Astrocyte (in vitro differentiated cells and primary cell): ENCODE measurements at regions not wholly inside any gene's neighbourhood (a gene's known extent, or its start where the extent isn't known, plus 50 kb on each side); places are given as distances from the start of the nearest gene placed in this dataset.

Experiments
- DNase-seq: peaks from one replicate; pipeline ENCODE4 v3.0.0-alpha.2; 2010; ENCODE audit warnings: low read depth
- FAIRE-seq: peaks from 2 replicates; lab custom pipeline; 2011; peaks lifted over from hg19 to GRCh38; lab: Jason Lieb, UNC
- H2AFZ ChIP-seq: 2 replicates; pipeline ENCODE4 v1.6.0; 2012; ENCODE audit warnings: low read depth, low read length, inconsistent platforms
- H3K27ac ChIP-seq: 2 replicates; pipeline ENCODE4 v1.5.1; 2011; ENCODE audit warnings: low read depth, low read length, inconsistent platforms
- H3K27me3 ChIP-seq: 2 replicates; pipeline ENCODE4 v1.6.0; 2011; ENCODE audit warnings: low read length, inconsistent platforms; ENCODE audit not compliant: insufficient read depth
- H3K36me3 ChIP-seq: 2 replicates; pipeline ENCODE4 v1.5.1; 2011; ENCODE audit warnings: low read length, inconsistent platforms; ENCODE audit not compliant: insufficient read depth
- H3K4me1 ChIP-seq: 2 replicates; pipeline ENCODE4 v1.5.1; 2011; ENCODE audit warnings: low read length, inconsistent platforms; ENCODE audit not compliant: insufficient read depth
- H3K4me2 ChIP-seq: 2 replicates; pipeline ENCODE4 v1.6.0; 2012; ENCODE audit warnings: low read length, inconsistent platforms
- H3K4me3 ChIP-seq: 2 replicates; pipeline ENCODE4 v1.5.1; 2011; ENCODE audit warnings: low read depth, mild to moderate bottlenecking, low read length, inconsistent platforms; ENCODE audit not compliant: insufficient read depth
- H3K79me2 ChIP-seq: 2 replicates; pipeline ENCODE4 v1.6.0; 2012; ENCODE audit warnings: mild to moderate bottlenecking, low read length, inconsistent platforms; ENCODE audit not compliant: insufficient read depth
- H3K9ac ChIP-seq: 2 replicates; pipeline ENCODE4 v1.6.0; 2012; ENCODE audit warnings: mild to moderate bottlenecking, low read length, inconsistent platforms
- H3K9me3 ChIP-seq: 2 replicates; pipeline ENCODE4 v1.5.1; 2012; ENCODE audit warnings: low read depth, mild to moderate bottlenecking, low read length, inconsistent platforms; ENCODE audit not compliant: insufficient read depth
- H4K20me1 ChIP-seq: 2 replicates; pipeline ENCODE4 v1.6.0; 2012; ENCODE audit warnings: low read length, inconsistent platforms; ENCODE audit not compliant: insufficient read depth
- H3K27ac Mint-ChIP-seq: one replicate; pipeline ENCODE4 v1.8.0; 2021; ENCODE audit warnings: mild to moderate bottlenecking, mixed read lengths; ENCODE audit not compliant: unreplicated experiment
- H3K27me3 Mint-ChIP-seq: one replicate; pipeline ENCODE4 v1.8.0; 2021; ENCODE audit warnings: low read depth, mixed read lengths; ENCODE audit not compliant: unreplicated experiment
- H3K36me3 Mint-ChIP-seq: one replicate; pipeline ENCODE4 v1.8.0; 2021; ENCODE audit warnings: low read depth, mixed read lengths; ENCODE audit not compliant: unreplicated experiment
- H3K4me1 Mint-ChIP-seq: one replicate; pipeline ENCODE4 v1.8.0; 2021; ENCODE audit warnings: low read depth, mixed read lengths; ENCODE audit not compliant: unreplicated experiment
- H3K4me3 Mint-ChIP-seq: one replicate; pipeline ENCODE4 v1.8.0; 2021; ENCODE audit warnings: mild to moderate bottlenecking, moderate library complexity, mixed read lengths; ENCODE audit not compliant: unreplicated experiment
- H3K9me3 Mint-ChIP-seq: one replicate; pipeline ENCODE4 v1.8.0; 2021; ENCODE audit warnings: mild to moderate bottlenecking, mixed read lengths; ENCODE audit not compliant: unreplicated experiment
- CTCF ChIP-seq: IDR thresholded peaks from 2 replicates; pipeline ENCODE4 v1.5.1; 2011; ENCODE audit warnings: low read depth, mild to moderate bottlenecking, inconsistent platforms, low read length, moderate library complexity; ENCODE audit not compliant: insufficient read depth
- EZH2 ChIP-seq: IDR thresholded peaks from 2 replicates; pipeline ENCODE4 v1.6.1; 2012; ENCODE audit warnings: mild to moderate bottlenecking, low read length, inconsistent platforms; ENCODE audit not compliant: insufficient read depth

GRCh38 chr18:11324956-11325882, 175.8 kb upstream of the PIEZO2 start:
- Histone ChIP-seq H3K9ac (peak overlapping the region; percentile 71), H2AFZ (no peak overlapping the region), H3K4me2 (peak overlapping the region; percentile 76), H3K36me3 (no peaks in the 10 kb centered on the region), H3K4me1 (peaks cover 47% of the 10 kb centered on the region), H3K4me3 (no peak overlapping the region), H3K79me2 (no peaks in the 10 kb centered on the region), H4K20me1 (no peaks in the 10 kb centered on the region), H3K27ac (peak overlapping the region; percentile 94), H3K27me3 (no peaks in the 10 kb centered on the region), H3K9me3 (no peaks in the 10 kb centered on the region)
- H3K4me3 Mint-ChIP-seq: no peak overlapping the region
- TF ChIP-seq CTCF: no peak
- FAIRE-seq (peak; percentile 97), DNase-seq (peak; percentile 93)
- H3K27me3 Mint-ChIP-seq: no peaks in the 10 kb centered on the region
- H3K27ac Mint-ChIP-seq: peak overlapping the region; percentile 90
- H3K4me1 Mint-ChIP-seq: peaks cover 49% of the 10 kb centered on the region
- H3K36me3 Mint-ChIP-seq: no peaks in the 10 kb centered on the region
- no peaks in the 10 kb centered on the region for H3K9me3 Mint-ChIP-seq

- H3K36me3 Mint-ChIP-seq: no peaks in the 10 kb centered on the region
- H2AFZ ChIP-seq: no peak overlapping the region
- TF ChIP-seq CTCF (no peak), EZH2 (no peak)
- H4K20me1 ChIP-seq: no peaks in the 10 kb centered on the region
- FAIRE-seq (peak; percentile 29), DNase-seq (no peak)
- no peaks in the 10 kb centered on the region for H3K9me3 Mint-ChIP-seq
- H3K4me1 Mint-ChIP-seq: peaks cover 49% of the 10 kb centered on the region
- H3K27me3 ChIP-seq: no peaks in the 10 kb centered on the region
- H3K4me3 Mint-ChIP-seq: no peak overlapping the region
- peak overlapping the region; percentile 94 for H3K27ac ChIP-seq
- H3K36me3 ChIP-seq: no peaks in the 10 kb centered on the region
- peaks cover 47% of the 10 kb centered on the region for H3K4me1 ChIP-seq
- peak overlapping the region; percentile 90 for H3K27ac Mint-ChIP-seq
- no peaks in the 10 kb centered on the region for H3K27me3 Mint-ChIP-seq
- H3K4me3 ChIP-seq: no peak overlapping the region
- peak overlapping the region; percentile 71 for H3K9ac ChIP-seq
- no peaks in the 10 kb centered on the region for H3K9me3 ChIP-seq
- H3K4me2 ChIP-seq: peak overlapping the region; percentile 76
- H3K79me2 ChIP-seq: no peaks in the 10 kb centered on the region
Observed at GRCh38 chr18:11324510-11324909, 175.1 kb upstream of the PIEZO2 start.

GRCh38 chr18:11323359-11323819, 174.0 kb upstream of the PIEZO2 start:
- no peaks in the 10 kb centered on the region for H3K36me3 Mint-ChIP-seq
- DNase-seq: peak; percentile 78
- Histone ChIP-seq H2AFZ (peak overlapping the region; percentile 14), H3K9ac (peak overlapping the region; percentile 35), H3K4me3 (no peak overlapping the region), H3K4me1 (peaks cover 47% of the 10 kb centered on the region), H3K27me3 (no peaks in the 10 kb centered on the region), H3K36me3 (no peaks in the 10 kb centered on the region), H3K9me3 (no peaks in the 10 kb centered on the region), H3K27ac (peak overlapping the region; percentile 94), H4K20me1 (no peaks in the 10 kb centered on the region), H3K4me2 (no peak overlapping the region), H3K79me2 (no peaks in the 10 kb centered on the region)
- H3K9me3 Mint-ChIP-seq: no peaks in the 10 kb centered on the region
- peaks cover 49% of the 10 kb centered on the region for H3K4me1 Mint-ChIP-seq
- no peaks in the 10 kb centered on the region for H3K27me3 Mint-ChIP-seq
- H3K4me3 Mint-ChIP-seq: no peak overlapping the region
- H3K27ac Mint-ChIP-seq: peak overlapping the region; percentile 0
- no peak for TF ChIP-seq CTCF
- TF ChIP-seq EZH2: no peak
- FAIRE-seq: peak; percentile 79
